LNCaP clone FGC (cell line): ENCODE measurements at regions not wholly inside any gene's neighbourhood (a gene's known extent, or its start where the extent isn't known, plus 50 kb on each side); places are given as distances from the start of the nearest gene placed in this dataset.

ENCODE experiments used
- DNase-seq: peaks from one replicate; pipeline ENCODE4 v3.0.0-alpha.2; 2011; ENCODE audit warnings: low read depth
- H3K4me3 ChIP-seq: 2 replicates; pipeline ENCODE4 v1.5.1; 2011; ENCODE audit warnings: mild to moderate bottlenecking, low read depth, low read length, control low read depth
- TF ChIP-seq, protein P1 (sequence below): IDR thresholded peaks from 2 replicates; pipeline ENCODE4 v1.5.1; 2012; ENCODE audit warnings: mild to moderate bottlenecking; ENCODE audit not compliant: control insufficient read depth, insufficient read depth; ENCODE audit errors: extremely low read depth

DNA sequence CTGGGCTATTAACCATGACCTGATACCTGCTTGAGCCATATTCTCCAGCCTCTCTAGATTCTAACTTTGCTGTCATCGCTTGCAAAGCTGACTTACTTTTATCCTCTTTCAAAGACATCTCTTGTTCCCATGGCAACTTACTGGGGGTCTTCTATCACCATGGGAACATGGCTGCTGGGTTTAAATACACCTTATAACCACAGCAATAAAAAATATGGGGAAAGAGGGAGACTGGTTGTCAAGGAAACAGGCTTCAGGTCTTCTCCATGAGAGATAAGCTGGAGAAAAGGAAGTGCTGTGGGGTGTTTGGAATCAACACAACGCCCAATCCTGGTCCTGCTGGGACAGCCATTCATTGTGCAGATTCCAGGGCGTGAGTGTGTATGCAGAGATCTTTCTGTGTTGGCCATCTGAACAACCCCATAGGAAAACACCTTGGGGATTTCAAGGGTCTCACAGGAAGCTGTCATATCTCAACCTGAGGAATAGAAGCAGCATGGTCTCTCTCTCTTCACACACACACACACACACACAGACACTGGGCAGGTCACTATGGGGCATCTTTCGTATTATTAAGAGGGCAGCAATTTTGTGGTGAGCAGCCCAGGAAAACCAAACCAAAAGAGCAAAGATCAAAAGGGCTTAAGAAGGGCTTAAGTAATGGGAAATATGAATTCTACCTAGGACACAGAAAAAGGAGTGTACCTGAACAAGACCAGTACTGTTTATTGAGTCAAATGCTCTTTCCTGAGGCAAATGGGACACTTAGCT lies 344.7 kb upstream of the NCAM1 start:
- TF ChIP-seq, protein P1, sequence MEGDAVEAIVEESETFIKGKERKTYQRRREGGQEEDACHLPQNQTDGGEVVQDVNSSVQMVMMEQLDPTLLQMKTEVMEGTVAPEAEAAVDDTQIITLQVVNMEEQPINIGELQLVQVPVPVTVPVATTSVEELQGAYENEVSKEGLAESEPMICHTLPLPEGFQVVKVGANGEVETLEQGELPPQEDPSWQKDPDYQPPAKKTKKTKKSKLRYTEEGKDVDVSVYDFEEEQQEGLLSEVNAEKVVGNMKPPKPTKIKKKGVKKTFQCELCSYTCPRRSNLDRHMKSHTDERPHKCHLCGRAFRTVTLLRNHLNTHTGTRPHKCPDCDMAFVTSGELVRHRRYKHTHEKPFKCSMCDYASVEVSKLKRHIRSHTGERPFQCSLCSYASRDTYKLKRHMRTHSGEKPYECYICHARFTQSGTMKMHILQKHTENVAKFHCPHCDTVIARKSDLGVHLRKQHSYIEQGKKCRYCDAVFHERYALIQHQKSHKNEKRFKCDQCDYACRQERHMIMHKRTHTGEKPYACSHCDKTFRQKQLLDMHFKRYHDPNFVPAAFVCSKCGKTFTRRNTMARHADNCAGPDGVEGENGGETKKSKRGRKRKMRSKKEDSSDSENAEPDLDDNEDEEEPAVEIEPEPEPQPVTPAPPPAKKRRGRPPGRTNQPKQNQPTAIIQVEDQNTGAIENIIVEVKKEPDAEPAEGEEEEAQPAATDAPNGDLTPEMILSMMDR, result no peak
- no peak for DNase-seq
- no peak overlapping the region for H3K4me3 ChIP-seq

DNA sequence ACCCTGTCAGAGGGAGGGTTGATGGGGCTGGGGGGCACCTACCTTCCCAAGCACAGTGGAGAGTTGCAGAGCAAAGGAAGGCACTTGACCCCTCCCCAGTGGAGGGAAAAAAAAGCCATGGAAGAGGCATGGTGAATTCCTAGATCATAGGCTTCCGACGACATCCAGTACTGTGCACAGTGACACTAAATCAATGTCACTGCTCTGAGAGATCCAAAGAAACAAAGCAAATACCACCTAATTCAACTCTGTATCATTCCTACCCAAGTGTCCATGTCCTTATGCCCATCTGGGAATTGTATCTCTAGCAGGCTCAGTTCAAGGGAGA lies 344.2 kb upstream of the NCAM1 start:
- TF ChIP-seq, protein P1, result no peak
- no peak for DNase-seq
- no peak overlapping the region for H3K4me3 ChIP-seq

DNA sequence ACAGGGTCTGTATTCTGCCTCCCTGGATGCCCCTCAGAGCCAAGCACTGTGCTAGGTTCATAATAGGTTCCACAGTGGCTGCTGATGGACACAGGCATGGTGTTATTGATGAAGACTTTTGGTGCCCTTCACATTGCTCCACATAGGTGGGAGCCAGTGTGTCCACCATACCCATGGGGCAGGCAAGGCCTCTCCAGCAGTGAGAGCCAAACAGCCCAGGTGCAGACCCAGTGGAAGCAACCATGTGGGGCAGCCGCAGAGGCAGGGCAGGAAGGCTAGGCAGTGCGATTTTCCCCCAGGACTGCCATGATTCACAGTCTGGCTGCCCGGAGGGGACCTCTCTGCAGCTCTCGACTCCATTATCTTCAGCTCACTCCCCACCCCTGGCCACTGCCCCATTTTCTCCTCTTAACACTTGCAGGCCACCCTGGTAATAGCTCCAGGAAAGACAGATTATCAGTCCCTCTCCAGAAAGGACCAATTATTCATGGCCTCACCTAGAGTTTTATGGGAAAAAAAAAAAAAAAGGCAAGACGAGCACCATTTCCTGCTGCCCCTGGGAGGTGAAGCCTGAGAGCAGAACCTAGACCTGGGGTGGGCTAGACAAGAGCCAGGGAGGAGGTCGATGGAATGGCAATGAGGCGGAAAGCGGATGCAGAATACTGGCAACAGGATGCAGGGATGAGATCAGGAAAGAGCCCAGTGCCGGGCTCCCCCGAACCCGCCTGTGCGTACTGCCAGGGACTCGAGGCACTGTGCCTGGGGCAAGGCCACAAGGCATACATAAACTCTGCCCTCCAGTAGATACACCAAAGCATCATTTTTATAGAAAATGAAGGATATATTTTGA lies 343.0 kb upstream of the NCAM1 start:
- no peak overlapping the region for H3K4me3 ChIP-seq
- no peak for DNase-seq
- TF ChIP-seq, protein P1, result no peak

DNA sequence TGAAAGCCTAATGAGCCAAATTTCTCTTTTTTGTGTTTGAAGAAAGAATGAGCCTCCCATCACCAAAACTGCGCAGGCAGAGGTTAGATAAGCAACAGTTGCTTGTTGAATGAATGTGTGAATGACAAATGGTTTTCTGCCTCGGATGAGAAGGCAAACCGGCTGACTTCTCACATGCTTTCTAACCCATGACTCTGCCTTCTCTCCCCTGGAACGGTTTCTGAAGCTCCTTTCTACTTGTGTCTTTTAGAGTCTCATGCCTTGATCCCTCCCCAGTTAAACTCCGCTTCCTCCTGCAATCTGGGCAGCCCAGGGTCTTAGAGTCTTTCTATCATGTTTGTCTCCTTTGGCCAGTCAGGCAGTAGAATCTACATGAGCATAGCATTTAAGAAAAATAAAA lies 342.1 kb upstream of the NCAM1 start:
- TF ChIP-seq, protein P1, result no peak
- no peak overlapping the region for H3K4me3 ChIP-seq

DNA sequence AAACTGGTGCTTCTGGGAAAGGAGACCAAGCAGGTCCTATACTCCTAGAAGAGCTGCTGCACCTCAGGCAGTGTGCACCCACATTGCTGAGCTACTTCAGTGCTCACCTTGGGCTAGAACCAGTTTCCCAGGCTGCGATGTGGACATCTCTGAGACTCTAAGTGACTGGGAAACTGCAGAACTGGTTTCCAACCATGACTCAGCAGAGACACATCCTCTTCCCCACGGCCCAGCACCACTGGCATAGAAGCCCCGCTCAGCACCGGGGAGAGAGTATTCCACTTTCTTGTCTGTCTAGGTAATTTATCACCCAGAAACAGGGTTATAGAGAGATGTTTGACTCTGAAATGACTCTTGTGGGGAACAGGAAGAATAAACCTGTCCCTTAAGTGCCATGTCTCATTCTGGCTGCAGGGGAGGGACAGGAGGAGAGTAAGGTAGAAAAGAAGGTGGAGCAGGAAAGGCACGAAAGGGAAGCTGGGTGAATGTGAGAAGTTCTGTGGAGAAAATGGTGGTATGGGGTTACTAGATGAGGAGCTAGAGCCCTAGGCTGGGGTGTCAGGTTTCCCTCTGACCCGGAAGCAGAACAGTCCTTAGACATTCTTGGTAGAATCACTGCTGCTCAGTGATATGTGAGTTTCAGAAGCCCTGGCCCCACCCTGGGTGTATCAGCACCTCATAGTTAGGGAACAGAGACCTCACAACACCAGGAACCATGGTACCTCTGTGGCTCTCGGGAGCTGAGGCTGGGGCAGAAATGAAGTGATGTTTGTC lies 340.4 kb upstream of the NCAM1 start:
- no peak overlapping the region for H3K4me3 ChIP-seq
- peak; percentile 2 for DNase-seq
- TF ChIP-seq, protein P1, result no peak

More for the DNA sequence above, 342.1 kb upstream of the NCAM1 start:
- no peak for DNase-seq

DNA sequence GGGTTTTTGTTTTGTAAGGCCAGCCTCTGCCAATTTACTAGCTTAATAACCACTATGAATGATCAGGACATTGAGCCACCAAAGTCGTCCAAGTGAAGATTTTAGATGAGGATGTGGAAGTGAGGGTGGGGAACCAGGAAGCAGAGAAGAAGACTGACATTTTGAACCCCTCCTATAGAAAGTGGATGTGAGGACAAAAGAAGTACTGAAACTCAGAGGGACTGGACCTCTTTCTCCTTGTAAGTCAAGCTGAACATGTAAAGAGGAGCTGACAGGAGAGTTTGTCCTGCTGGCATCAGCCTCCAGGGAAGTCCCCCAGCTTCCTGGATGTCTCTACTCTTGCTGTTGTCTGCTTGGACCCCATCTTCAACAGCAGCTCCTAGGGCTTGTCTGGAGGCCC lies 338.2 kb upstream of the NCAM1 start:
- DNase-seq, result no peak
- TF ChIP-seq, protein P1, result no peak
- no peak overlapping the region for H3K4me3 ChIP-seq
